ENCODE measurements at regions not wholly inside any gene's neighbourhood (a gene's known extent, or its start where the extent isn't known, plus 50 kb on each side); places are given as distances from the start of the nearest gene placed in this dataset.

DNA sequence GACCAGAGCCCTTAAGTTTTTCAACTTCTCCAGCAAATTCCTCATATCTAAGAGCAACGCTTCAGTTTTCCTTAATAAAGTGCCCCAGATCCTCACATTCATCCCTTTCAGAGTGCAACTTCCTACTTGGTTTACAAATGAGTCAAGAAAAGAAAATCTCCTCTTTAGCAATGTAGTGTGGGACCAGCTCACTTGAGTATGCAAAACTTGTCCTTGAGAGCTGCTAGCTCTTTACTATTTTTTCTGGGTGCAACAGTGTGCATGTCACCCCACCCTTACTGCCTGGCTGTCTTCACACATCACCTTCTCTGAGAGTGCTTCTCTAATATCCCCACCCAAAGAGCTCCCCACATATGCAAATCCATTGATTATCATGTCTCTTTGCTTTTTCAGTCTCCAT, 203.1 kb upstream of the CAMK1G start:
- no peak for DNase-seq (ENCODE audit: low spot score)

DNA sequence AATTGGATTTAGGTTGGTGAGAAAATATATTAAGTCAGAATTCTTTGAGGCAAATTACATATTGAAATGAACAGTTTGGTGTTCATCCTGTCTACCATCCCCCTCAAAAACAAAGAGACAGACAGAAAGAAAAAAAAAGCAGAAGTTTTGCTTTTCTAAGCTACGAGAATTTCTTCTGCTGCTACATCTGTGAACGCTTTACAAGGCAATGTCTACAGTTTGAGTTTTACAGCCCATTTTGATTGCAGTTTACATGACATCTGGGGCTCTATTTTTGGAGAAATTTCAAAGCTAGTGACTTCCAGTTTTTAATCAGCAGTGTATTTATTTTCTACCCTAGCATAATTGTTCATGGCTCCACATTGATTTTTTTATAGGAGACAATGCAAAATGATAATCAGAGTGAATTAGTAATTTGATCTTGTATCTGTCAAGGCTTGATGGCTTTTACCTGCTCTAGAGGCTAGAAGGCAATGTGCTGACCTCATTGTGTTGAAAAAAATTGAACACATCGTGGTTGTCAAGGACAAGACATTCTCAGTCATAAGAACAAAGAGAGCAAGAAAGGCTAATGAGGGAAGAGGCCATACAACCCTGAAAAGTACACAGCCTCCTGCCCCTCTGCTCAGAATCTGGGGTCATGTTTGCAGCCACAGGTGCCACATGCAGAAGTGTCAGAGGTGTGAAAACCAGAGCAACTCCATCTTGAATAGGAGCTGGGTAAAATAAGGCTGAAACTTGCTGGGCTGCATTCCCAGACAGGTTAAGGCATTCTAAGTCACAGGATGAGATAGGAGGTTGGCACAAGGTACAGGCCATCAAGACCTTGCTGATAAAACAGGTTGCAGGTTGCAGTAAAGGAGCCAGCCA, 201.0 kb upstream of the CAMK1G start:
- DNase-seq (ENCODE audit: low spot score), result no peak

DNA sequence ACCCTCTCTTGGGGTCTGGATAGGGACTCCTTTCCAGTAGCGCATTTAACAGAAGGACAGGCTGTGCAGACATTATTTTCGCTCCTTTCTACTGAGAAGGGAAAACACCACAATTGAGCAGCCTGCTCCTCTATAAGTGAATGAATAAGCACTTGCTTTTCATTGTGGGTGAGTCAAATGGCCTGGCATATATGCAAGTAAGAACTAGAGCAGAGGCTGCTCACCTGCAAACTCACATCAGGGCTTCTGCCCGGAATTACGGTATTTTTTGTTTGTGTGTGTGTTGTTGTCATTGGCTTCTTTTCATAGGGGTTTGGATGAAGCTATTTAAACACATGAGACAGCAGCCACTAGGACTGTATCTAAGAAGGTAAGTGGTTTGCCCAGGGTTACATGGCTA, 200.1 kb upstream of the CAMK1G start:
- DNase-seq (ENCODE audit: low spot score), result no peak

DNA sequence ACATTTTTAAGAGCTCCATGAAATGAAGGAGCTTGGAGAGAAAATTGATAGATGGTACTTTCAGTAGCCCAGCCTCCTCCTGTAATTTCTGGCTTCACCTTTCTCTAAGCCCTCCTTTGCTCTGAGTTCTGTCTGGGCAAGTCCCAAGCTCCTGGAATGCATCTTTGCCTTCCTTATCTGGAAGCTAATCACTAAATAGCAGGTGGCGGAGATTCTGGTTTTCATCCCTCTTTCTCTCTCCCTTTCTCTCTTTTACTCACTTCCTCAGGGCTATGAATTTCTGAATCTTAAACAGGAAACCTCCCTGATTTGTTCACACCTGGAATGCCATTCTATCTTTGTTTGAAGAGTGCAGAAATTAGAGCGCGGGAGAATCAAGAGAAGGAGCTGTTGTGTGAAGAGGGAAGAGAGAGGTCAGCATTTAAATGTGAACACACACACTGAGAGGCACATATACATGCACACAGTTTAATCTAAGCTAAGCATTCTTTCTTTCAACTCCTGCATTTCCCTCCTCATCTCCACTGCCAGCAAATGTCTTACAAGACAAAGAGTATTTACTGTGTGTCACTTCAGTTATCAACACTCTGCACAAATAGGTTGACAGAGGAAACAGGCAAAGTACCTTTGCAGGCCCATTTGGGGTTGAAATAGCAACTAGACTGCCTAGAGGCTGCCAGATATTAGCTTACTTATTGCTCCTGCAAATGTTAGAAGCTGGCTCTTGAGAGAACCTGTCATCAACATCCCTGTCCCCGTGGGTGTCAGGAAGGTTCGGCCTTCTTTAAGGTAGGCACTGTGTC, 199.4 kb upstream of the CAMK1G start:
- DNase-seq (ENCODE audit: low spot score), result no peak

DNA sequence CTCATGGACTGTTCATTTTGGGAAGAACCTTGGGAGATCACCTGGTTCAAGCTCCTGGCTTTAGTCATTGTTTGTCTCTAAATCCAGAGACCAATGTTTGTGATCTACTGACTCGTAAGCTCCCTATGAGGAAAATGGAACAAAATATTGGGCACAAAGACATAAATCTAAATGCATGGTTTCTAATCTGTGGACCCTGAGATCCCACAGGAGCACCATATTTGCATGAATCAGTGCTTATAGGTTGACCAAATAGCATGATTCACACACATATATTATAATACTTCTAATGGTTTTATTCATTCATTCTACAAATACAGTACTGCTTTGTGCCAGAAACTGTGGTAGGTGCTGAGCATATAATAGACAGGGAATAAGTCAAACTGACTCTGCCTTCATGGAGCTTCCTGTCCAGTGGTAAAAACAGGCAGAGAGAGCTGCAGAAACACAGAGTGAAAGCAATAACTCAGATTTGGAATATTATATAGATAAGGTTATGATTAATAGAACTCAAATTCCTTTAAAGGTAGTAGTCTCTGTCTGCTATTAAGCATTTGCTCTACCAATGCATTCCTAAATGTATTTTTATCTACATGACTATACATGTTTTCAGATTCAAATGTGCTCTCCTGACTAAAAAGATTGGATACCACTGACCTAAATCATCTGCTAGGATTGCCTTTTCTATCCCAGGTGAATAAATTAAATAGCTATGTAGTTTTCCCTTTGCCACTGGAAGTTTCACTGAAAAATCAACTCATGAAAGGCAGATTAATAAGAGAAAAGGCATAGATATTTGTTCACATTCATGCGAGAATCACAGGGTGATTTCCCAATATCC, 198.6 kb upstream of the CAMK1G start:
- no peak for DNase-seq (ENCODE audit: low spot score)

DNA sequence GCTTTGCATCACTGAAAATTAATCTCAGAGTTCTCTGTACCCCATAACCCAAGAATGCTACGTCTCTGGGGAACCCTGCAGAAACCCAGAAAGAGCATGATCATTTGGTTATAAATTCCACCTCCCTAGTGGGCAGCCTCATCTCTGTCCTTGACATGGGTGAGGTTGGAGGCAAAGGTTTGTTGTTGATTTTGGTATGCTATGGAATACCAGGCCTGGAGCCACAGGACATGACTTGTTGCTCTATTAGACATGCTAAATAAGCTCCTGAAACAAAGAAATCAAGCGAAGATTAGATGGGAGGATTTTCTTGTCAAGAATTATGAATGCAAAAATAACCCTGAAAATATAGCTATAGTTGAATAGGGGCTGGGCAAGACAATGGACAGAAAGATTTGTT, 197.4 kb upstream of the CAMK1G start:
- DNase-seq (ENCODE audit: low spot score), result no peak

DNA sequence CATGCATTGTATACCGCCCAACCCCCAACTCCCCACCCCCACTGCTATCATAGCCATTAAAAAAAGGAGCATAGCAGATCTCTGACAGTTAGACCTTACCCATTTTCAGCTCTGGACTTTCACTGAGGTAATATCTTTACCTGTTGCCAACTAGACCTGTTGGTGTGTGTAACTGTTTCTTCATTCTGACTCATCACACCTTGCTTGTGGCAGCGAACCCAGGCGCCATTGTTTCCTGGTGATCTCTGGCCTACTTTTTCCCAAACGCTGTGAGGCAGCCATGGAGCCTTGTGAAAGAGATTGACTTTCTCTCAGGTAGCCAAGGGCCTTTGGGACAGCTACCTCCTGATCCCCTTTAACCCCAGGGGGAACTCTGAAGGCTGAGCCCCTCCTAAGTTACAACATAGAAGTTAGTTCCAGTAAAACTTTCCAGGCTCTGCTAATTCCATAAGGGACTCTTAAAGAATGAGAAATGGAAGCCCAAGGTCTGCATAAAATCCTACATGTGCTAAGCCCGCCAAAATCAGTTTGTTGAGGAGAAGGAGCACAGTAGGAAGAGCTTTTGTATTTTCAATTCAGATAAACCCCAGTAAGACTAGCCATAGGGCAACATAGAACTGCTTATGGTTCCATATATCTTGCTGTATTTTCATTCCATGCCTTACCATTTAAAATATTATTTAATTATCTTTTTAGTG, 196.1 kb upstream of the CAMK1G start:
- DNase-seq (ENCODE audit: low spot score), result no peak

DNA sequence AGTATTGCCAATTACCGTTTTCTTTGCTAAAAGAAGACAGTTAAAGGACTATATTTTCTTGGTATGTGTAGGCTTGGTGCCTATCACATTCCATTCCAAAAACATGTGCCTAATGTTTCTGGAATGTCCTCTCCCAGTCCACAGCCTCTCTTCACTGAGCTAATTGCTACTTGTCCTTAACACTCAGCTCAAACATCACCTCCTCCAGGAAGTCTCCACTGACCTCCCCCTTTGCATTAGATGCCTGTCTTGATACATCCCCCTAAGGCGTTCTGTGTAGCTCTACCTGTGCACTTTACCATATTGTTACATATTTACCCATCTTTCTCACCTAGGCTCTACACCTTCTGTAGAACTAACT, 195.6 kb upstream of the CAMK1G start:
- no peak for DNase-seq (ENCODE audit: low spot score)

DNA sequence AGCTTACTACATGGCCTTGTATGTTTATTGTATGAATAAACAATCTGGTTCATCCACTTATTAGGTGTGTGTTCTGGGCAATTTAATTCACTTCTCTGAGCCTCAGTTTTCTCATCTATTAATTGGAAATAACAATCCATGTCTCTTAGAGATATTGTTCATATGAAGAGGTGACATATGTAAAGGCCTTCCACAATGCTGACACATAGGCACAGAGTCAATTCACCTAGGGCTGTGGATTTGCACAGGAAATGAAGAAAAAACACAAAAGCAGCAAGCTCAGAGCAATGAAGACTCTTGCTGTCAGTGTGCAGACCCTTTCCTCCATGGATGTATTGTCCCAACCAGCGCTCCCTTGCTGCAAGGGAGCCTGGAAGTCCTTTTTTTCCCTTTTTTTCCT, 195.2 kb upstream of the CAMK1G start:
- no peak for DNase-seq (ENCODE audit: low spot score)

DNA sequence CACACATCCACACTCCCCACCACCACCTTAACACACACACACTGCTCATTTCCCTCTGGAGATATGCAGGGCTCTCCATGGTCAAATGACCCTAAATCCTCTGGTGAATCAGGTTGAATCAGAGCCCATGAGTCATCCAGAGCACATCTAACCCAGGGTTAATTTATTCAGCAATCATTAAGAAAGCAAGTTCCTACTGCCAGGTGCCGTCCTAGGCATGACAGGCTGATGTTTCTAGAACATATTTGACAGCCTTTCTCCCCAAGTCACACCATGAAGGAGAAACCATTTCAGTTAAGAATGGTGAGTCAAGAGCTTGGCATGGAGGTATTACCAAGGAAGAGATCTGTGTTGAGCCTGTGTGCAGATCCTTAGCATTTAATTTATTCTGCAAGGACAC, 194.3 kb upstream of the CAMK1G start:
- no peak for DNase-seq (ENCODE audit: low spot score)

DNA sequence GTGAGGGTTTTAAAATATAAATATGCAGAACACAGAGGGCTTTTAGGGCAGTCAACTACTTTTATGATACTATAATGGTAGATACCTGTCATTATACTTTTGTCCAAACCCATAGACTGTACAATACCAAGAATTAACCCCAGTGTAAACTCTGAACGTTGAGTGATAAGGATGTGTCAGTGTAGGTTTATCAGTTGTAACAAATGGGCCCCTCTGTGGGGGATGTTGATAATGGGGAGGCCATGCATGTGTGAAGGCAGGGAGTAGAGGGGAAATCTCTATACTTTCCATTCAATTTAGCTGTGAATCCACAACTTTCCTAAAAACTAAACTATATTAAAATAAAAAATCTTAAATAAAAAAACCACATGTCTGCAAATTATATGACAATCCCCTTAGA, 193.5 kb upstream of the CAMK1G start:
- no peak for DNase-seq (ENCODE audit: low spot score)

DNA sequence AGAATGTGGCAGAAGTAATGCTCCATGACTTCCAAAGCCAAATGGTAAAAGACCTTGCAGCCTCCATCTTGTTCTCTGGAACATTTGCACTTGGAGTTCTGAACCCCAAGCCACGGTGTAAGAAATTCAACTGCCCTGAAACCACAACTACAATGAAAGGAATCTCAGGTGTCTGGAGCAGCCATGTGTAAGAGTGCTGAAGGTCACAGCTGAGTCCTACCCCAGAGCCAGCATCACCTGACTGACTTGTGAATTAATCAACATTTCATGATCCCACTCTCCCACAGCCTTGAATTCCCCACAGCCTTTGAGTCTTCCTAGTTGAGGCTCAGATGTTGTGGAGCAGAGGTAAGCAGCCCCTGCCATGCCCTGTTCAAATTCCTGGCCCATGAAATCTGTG, 192.8 kb upstream of the CAMK1G start:
- DNase-seq (ENCODE audit: low spot score), result no peak

DNA sequence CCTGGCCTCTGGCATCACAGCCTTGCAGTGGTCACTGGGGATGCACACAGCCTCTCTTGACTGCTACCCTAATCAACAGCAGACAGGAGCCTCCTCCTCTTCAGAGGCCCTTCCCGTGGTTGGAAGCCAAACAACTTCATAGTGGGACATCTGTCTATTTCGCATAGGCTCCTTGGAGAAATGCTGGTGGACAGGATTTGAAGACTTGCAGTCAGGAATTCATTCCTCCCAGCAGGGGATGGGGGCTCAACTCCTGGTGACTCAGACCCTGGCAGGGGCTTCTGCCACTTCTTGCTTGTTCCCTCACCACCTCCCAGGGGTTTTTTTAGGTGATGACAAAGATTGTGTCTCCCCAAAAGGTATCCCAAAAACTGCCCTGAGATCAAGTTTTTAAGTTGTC, 191.7 kb upstream of the CAMK1G start:
- no peak for DNase-seq (ENCODE audit: low spot score)

DNA sequence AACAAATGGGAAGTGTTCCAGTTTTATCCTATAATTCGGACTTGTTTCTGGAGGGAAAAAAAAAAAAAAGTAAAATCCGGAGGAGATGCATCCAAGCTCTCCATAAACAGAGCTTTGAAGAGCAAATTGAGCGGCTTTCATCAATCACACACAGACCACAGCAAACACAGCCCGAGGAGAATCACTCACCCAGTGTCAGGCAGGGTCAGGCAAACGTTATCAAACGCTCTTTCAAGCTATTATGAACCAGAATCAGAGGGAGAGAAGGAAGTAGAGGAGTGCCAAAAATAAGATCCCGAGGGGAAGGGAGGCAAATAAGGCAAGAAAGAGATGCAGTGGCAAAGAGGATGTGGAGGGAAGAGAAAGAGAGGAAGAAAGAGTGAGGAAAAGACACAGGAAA, 188.3 kb upstream of the CAMK1G start:
- DNase-seq (ENCODE audit: low spot score), result no peak

DNA sequence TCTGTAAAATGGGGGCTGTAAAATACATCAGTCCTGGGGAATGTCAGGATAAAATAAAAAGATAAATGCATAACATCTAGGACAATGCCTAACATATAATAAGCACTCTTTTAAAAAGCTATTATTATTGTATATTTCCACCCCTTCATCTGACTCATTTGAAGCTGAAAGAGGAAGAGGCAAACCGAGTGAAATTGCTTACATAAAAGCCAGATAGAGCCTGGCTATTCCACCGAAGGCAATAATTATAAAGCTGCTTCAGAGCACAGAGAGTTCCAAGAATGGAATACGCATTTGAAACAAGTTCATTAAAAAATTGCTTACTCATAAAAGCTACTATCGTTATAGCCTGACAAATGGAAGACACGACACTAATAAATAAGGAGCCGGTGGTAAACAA, 186.1 kb upstream of the CAMK1G start:
- no peak for DNase-seq (ENCODE audit: low spot score)

DNA sequence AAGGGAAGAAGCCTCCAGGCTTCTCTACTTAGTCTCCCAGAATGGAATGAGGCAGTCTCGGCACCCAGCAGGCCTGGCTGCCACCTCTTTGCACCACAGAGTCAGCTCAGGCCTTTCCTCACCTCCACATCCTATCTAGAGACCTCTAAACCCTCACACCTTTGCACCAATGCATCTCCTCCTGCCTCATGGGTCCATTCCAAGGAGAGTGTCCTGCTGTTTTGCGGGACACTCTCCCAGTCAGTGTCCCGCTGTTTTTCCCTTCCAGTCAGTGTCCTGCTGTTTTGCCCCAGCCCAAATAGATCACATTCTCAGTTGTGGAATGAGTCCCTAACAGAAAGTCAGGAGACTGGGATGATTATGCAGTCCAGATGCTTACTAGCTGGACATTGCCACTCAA, 185.6 kb upstream of the CAMK1G start:
- no peak for DNase-seq (ENCODE audit: low spot score)

DNA sequence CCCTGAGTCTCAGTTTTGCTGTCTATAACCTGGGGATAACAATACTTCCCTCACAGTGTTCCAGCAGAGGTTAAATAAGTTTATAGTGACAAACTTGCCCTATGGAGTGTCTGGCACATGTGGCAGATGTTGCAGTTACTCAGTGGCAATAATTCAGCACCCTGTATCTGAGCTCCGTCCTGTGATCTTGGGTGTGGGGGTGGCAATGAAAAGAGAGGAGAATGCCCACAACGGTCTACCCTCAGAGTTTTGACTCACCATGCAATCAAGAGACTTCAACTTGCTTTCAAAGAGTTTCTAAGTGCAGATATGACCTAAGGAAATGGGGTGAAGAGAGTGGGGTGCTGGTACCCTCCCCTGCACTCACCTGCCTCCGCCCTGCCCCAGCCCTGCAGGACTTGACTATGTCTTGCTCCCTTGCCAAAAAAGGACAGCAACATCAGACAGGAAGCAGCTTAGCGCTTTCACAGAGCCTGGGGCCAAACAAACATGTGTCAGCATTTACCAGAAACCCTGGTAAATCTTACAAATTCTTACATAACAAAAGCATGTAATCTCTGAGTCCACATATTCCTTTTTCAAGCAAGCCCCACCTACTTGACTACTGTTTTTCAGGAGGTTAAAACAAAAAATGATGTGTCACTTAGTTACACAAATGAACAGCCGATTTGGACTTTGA, 185.1 kb upstream of the CAMK1G start:
- no peak for DNase-seq (ENCODE audit: low spot score)

DNA sequence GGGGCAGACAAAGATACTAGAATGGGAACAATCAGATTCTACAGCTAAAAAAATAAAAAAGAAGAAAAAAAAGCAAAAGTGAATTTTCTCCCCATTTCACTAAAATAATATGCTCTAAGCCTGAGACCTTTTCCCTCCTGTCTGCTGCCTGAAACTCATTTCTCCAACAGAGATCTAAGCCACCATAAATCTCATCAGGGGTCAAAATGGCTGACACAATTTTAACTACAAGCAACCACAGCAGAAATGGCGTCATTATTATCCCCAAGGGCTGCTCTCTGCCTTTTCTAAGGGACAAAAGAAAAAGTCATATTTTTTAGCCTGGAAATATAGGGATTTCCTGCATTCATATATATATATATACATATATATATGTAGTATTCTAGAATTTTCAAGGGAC, 183.7 kb upstream of the CAMK1G start:
- DNase-seq (ENCODE audit: low spot score), result no peak

DNA sequence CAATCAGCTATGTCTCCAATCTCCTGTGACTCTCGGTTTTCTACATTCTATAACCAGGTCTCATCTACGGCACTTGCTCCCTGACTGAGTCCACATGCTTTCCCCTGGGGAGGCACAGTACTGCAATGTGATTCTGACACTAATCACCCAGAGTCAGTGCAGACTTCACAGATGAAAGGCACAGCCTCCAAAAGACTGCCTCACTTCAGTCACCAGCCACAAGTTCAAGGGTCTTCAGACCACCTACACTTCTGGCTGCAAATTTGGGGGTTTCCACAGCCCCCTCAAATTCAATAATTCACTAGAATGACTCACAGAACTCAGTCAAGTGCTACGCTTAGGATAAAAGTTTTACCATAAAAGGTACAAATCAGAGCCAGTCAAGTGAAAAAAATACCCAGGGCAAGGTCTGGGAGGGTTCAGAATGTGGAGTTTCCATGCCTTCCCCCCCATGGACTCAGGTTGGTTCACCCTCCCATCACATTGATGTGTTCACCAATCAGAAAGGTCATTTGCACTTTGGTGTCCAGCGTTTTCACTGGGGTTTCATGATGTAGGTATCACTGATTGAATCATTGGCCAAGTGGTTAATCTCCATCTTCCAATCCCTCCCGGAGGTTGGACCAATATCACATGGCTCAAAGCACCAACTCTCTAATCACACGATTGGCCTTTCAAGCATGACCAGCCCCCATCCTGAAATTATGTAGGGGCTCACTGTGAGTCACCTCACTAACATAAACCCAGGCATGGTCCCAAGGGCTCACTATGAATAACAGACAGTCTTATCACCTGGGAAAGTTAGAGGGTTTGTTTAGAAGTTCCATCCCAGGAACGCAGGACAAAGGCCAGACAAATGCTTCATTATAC, 182.9 kb upstream of the CAMK1G start:
- DNase-seq (ENCODE audit: low spot score), result no peak

DNA sequence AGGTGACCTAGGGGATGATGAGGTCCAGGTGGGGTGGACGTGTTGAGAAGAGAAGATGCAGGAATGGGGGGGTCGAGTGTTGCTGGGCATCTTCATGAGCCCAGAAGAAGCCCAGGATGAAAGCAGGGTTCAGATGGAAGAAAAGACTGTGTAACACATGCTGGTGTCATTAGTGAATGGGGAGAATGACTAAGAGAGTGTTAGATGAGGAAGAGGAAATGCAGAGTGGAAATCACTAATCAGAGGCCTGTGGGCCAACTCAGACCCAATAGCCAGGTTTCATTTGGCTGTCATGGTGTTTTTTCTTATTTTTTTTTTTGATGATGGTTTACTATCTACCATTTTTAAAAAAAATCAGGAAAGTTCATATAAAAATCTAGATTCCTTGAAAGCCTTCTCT, 180.8 kb upstream of the CAMK1G start:
- no peak for DNase-seq (ENCODE audit: low spot score)

DNA sequence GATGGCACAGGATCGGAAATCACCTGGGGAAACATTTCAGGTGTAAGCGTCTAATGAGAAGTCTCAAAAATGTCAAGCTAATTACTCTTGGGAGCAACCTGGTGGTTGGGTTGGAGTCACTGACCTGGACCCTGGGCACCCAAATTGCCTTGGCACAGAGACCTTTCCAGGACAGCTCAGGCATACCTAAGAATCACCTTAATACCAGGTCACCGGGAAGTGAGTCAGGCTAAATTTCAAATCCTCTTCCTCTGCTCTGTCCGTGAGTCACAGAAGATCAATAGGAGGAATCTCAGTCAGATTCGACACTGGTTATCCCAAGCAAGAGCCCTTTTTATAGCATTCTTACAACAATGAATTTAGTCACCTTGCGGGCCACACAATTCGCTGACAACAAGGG, 179.6 kb upstream of the CAMK1G start:
- no peak for DNase-seq (ENCODE audit: low spot score)
